ENCODE measurements at regions not wholly inside any gene's neighbourhood (a gene's known extent, or its start where the extent isn't known, plus 50 kb on each side); places are given as distances from the start of the nearest gene placed in this dataset.

DNA sequence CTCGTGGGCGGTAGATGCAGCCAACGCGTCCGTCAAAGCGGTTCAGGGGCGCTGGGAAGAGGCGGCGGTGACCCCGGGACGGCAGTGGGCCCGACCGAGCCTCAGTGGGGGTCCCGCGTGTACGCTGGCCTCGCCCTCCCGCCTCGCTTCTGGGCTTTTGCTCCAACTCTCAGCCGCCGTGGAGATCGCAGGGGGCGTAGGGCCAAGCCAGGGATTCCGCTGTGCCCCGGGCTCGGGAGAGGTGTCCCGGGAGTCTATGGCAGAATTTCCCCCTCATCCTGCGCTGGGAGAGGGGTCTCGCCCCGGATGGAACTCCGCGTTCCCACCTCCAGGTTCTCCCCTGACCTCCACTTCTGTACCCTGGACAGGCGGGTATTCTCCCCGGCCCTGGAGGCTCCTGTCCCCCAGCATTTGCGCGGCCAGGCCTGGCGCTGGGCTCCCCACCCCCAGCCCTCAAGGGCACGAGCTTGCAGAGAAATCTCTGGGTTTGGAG, 131.9 kb downstream of the MRPL36 start:
- CTCF ChIA-PET = interaction anchor here (0.6 to 1.5 kb wide), 3 partner anchors 14 to 20 kb away, joined by 3 to 5 read pairs (median 4); no protein-coding TSS in a partner anchor
- Histone ChIP-seq H3K27ac (ENCODE audit: extremely low read depth, low read depth, low read length) (no peak overlapping the region; the same call in 1 of the 2 replicates), H3K4me1 (ENCODE audit: control insufficient read depth, insufficient read depth, low read length) (no peaks in the 10 kb centered on the region; the same call in 1 of the 2 replicates), H3K4me3 (ENCODE audit: low read depth, low read length) (peak overlapping the region; percentile 22), H3K9me3 (ENCODE audit: control insufficient read depth, insufficient read depth, low read depth, low read length) (no peaks in the 10 kb centered on the region), H3K36me3 (ENCODE audit: control insufficient read depth in 2 of 2, insufficient read depth in 1 of 2, low read length in 2 of 2) (no peaks in the 10 kb centered on the region)
- POLR2A ChIA-PET = no interaction called here
- TF ChIP-seq, protein P1, sequence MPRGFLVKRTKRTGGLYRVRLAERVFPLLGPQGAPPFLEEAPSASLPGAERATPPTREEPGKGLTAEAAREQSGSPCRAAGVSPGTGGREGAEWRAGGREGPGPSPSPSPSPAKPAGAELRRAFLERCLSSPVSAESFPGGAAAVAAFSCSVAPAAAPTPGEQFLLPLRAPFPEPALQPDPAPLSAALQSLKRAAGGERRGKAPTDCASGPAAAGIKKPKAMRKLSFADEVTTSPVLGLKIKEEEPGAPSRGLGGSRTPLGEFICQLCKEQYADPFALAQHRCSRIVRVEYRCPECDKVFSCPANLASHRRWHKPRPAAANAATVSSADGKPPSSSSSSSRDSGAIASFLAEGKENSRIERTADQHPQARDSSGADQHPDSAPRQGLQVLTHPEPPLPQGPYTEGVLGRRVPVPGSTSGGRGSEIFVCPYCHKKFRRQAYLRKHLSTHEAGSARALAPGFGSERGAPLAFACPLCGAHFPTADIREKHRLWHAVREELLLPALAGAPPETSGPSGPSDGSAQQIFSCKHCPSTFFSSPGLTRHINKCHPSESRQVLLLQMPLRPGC (tag by site-specific recombination; IDR thresholded peaks at IDR 0.05) = no peak
- TF ChIP-seq ZNF629 (tag by site-specific recombination; IDR thresholded peaks at IDR 0.05) (no peak), KLF9 (tag by site-specific recombination; IDR thresholded peaks at IDR 0.05; ENCODE audit: low read depth) (no peak), ZNF670 (tag by site-specific recombination; IDR thresholded peaks at IDR 0.05; ENCODE audit: low read depth) (no peak), ZNF585B (tag by site-specific recombination; IDR thresholded peaks at IDR 0.05) (no peak), ZNF658 (tag by site-specific recombination; IDR thresholded peaks at IDR 0.05) (no peak), SP7 (tag by site-specific recombination; IDR thresholded peaks at IDR 0.05) (no peak), ZNF560 (tag by site-specific recombination; IDR thresholded peaks at IDR 0.05; ENCODE audit: borderline replicate concordance) (no peak), ZNF707 (tag by site-specific recombination; IDR thresholded peaks at IDR 0.05) (no peak), ZNF37A (tag by site-specific recombination; IDR thresholded peaks at IDR 0.05) (no peak), PRDM6 (tag by site-specific recombination; IDR thresholded peaks at IDR 0.05) (no peak), ZNF175 (tag by site-specific recombination; IDR thresholded peaks at IDR 0.05) (no peak), SCRT1 (tag by site-specific recombination; IDR thresholded peaks at IDR 0.05; ENCODE audit: borderline replicate concordance) (no peak), ZNF335 (tag by site-specific recombination; conservative IDR thresholded peaks at IDR 0.05) (no peak), ZNF558 (tag by site-specific recombination; IDR thresholded peaks at IDR 0.05) (no peak), KLF7 (tag by site-specific recombination; IDR thresholded peaks at IDR 0.05; ENCODE audit: borderline replicate concordance) (no peak), ZFHX2 (tag by site-specific recombination; conservative IDR thresholded peaks at IDR 0.05) (peak; percentile 59), ZNF248 (tag by site-specific recombination; IDR thresholded peaks at IDR 0.05) (no peak), ZNF394 (tag by site-specific recombination; IDR thresholded peaks at IDR 0.05; ENCODE audit: borderline replicate concordance) (no peak), ZNF112 (tag by site-specific recombination; IDR thresholded peaks at IDR 0.05) (no peak), ZNF266 (tag by site-specific recombination; IDR thresholded peaks at IDR 0.05; ENCODE audit: low read depth) (no peak), ZBTB20 (tag by site-specific recombination; IDR thresholded peaks at IDR 0.05) (peak; percentile 31; the same call in 1 of the 2 replicates), ZFP41 (tag by site-specific recombination; IDR thresholded peaks at IDR 0.05; ENCODE audit: borderline replicate concordance) (no peak), GLIS2 (tag by site-specific recombination; IDR thresholded peaks at IDR 0.05) (peak; percentile 18; the same call in 1 of the 2 replicates), MZF1 (tag by site-specific recombination; IDR thresholded peaks at IDR 0.05; ENCODE audit: borderline replicate concordance) (no peak), ZNF214 (tag by site-specific recombination; IDR thresholded peaks at IDR 0.05; ENCODE audit: borderline replicate concordance) (no peak), ZNF580 (tag by site-specific recombination; IDR thresholded peaks at IDR 0.05) (no peak), YY1 (tag by site-specific recombination; IDR thresholded peaks at IDR 0.05) (no peak), ZNF23 (tag by site-specific recombination; IDR thresholded peaks at IDR 0.05; ENCODE audit: borderline replicate concordance) (no peak), ZFP3 (tag by site-specific recombination; IDR thresholded peaks at IDR 0.05; ENCODE audit: low read depth) (no peak)
- TF ChIP-seq, protein P2, sequence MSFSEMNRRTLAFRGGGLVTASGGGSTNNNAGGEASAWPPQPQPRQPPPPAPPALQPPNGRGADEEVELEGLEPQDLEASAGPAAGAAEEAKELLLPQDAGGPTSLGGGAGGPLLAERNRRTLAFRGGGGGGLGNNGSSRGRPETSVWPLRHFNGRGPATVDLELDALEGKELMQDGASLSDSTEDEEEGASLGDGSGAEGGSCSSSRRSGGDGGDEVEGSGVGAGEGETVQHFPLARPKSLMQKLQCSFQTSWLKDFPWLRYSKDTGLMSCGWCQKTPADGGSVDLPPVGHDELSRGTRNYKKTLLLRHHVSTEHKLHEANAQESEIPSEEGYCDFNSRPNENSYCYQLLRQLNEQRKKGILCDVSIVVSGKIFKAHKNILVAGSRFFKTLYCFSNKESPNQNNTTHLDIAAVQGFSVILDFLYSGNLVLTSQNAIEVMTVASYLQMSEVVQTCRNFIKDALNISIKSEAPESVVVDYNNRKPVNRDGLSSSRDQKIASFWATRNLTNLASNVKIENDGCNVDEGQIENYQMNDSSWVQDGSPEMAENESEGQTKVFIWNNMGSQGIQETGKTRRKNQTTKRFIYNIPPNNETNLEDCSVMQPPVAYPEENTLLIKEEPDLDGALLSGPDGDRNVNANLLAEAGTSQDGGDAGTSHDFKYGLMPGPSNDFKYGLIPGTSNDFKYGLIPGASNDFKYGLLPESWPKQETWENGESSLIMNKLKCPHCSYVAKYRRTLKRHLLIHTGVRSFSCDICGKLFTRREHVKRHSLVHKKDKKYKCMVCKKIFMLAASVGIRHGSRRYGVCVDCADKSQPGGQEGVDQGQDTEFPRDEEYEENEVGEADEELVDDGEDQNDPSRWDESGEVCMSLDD (tag by site-specific recombination; IDR thresholded peaks at IDR 0.05) = no peak
- TF ChIP-seq, protein P3, sequence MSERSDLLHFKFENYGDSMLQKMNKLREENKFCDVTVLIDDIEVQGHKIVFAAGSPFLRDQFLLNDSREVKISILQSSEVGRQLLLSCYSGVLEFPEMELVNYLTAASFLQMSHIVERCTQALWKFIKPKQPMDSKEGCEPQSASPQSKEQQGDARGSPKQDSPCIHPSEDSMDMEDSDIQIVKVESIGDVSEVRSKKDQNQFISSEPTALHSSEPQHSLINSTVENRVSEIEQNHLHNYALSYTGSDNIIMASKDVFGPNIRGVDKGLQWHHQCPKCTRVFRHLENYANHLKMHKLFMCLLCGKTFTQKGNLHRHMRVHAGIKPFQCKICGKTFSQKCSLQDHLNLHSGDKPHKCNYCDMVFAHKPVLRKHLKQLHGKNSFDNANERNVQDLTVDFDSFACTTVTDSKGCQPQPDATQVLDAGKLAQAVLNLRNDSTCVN (tag by site-specific recombination; optimal IDR thresholded peaks at IDR 0.05) = peak; percentile 41

All from HEK293 (cell line).